Activated CD8-positive, alpha-beta T cell treated with anti-CD3 and anti-CD28 coated beads, Interleukin-2, amount 10 ng/mL, durations not matched to agents 7 days and 5 days (primary cell): ENCODE measurements at regions not wholly inside any gene's neighbourhood (a gene's known extent, or its start where the extent isn't known, plus 50 kb on each side); places are given as distances from the start of the nearest gene placed in this dataset.

Source experiments
- ATAC-seq: fragments of 150-1000 bp; cut with Tn5 transposase; one replicate; pipeline ENCODE4 v1.10.0; 2021; ENCODE audit warnings: moderate library complexity
- CTCF ChIA-PET: fragments of 350-600 bp; sonication (Branson Sonifier 250); formaldehyde crosslinking; loops from one replicate; lab custom pipeline; 2021; ENCODE audit warnings: antibody characterized with exemption; lab: Charles Lee
- POLR2A ChIA-PET: fragments of 350-600 bp; sonication (Branson Sonifier 250); formaldehyde crosslinking; loops from one replicate; lab custom pipeline; 2021; ENCODE audit warnings: antibody characterized with exemption; lab: Charles Lee
- DNase-seq: peaks from one replicate; pipeline ENCODE4 v3.0.0-alpha.2; 2020
- H3K27ac Mint-ChIP-seq: one replicate; pipeline ENCODE4 v1.8.0; 2021; ENCODE audit warnings: mild to moderate bottlenecking, mixed read lengths
- H3K27me3 Mint-ChIP-seq: one replicate; pipeline ENCODE4 v1.8.0; 2021; ENCODE audit warnings: low read depth, mixed read lengths
- H3K36me3 Mint-ChIP-seq: one replicate; pipeline ENCODE4 v1.8.0; 2021; ENCODE audit warnings: low read depth, mixed read lengths
- H3K4me1 Mint-ChIP-seq: one replicate; pipeline ENCODE4 v1.8.0; 2021; ENCODE audit warnings: low read depth, mixed read lengths
- H3K4me3 Mint-ChIP-seq: one replicate; pipeline ENCODE4 v1.8.0; 2021; ENCODE audit warnings: mild to moderate bottlenecking, mixed read lengths
- H3K9me3 Mint-ChIP-seq: one replicate; pipeline ENCODE4 v1.8.0; 2022; ENCODE audit warnings: mixed read lengths; ENCODE audit not compliant: insufficient read depth

- POLR2A ChIA-PET = no interaction called here
- no peaks in the 10 kb centered on the region for H3K36me3 Mint-ChIP-seq
- H3K27me3 Mint-ChIP-seq = no peaks in the 10 kb centered on the region
- no peaks in the 10 kb centered on the region for H3K4me1 Mint-ChIP-seq
- ATAC-seq = no peak
- H3K27ac Mint-ChIP-seq = no peak overlapping the region
- no peak overlapping the region for H3K4me3 Mint-ChIP-seq
- CTCF ChIA-PET = no interaction called here
- H3K9me3 Mint-ChIP-seq = peaks cover 8% of the 10 kb centered on the region
- DNase-seq = no peak
Measured at GRCh38 chr10:105605104-105605503, 964.0 kb downstream of the SORCS3 start.

- Mint-ChIP-seq H3K4me3 (no peak overlapping the region), H3K4me1 (no peaks in the 10 kb centered on the region), H3K27me3 (no peaks in the 10 kb centered on the region), H3K36me3 (no peaks in the 10 kb centered on the region), H3K9me3 (no peaks in the 10 kb centered on the region), H3K27ac (no peak overlapping the region)
- CTCF ChIA-PET = no interaction called here
- DNase-seq (no peak), ATAC-seq (no peak)
- POLR2A ChIA-PET = no interaction called here
Measured at GRCh38 chr10:105598207-105598606, 957.1 kb downstream of the SORCS3 start.

GRCh38 chr10:105597312-105597711, 956.2 kb downstream of the SORCS3 start:
- Mint-ChIP-seq H3K27me3 (no peaks in the 10 kb centered on the region), H3K27ac (no peak overlapping the region), H3K9me3 (no peaks in the 10 kb centered on the region), H3K36me3 (no peaks in the 10 kb centered on the region), H3K4me3 (no peak overlapping the region), H3K4me1 (no peaks in the 10 kb centered on the region)
- CTCF ChIA-PET = no interaction called here
- POLR2A ChIA-PET = no interaction called here
- DNase-seq = no peak
- no peak for ATAC-seq

- Mint-ChIP-seq H3K27me3 (no peaks in the 10 kb centered on the region), H3K36me3 (no peaks in the 10 kb centered on the region), H3K27ac (no peak overlapping the region), H3K4me1 (no peaks in the 10 kb centered on the region), H3K9me3 (no peaks in the 10 kb centered on the region), H3K4me3 (no peak overlapping the region)
- DNase-seq (no peak), ATAC-seq (no peak)
- ChIA-PET CTCF (no interaction called here), POLR2A (no interaction called here)
Measured at GRCh38 chr10:105596749-105597148, 955.7 kb downstream of the SORCS3 start.

- Mint-ChIP-seq H3K4me1 (no peaks in the 10 kb centered on the region), H3K27ac (no peak overlapping the region), H3K9me3 (no peaks in the 10 kb centered on the region), H3K36me3 (no peaks in the 10 kb centered on the region), H3K4me3 (no peak overlapping the region), H3K27me3 (no peaks in the 10 kb centered on the region)
- CTCF ChIA-PET = no interaction called here
- DNase-seq (no peak), ATAC-seq (no peak)
- POLR2A ChIA-PET = no interaction called here
Measured at GRCh38 chr10:105594296-105594695, 953.2 kb downstream of the SORCS3 start.

GRCh38 chr10:105592468-105592867, 951.4 kb downstream of the SORCS3 start:
- Mint-ChIP-seq H3K9me3 (no peaks in the 10 kb centered on the region), H3K27me3 (no peaks in the 10 kb centered on the region), H3K4me3 (no peak overlapping the region), H3K27ac (no peak overlapping the region), H3K4me1 (no peaks in the 10 kb centered on the region), H3K36me3 (no peaks in the 10 kb centered on the region)
- POLR2A ChIA-PET = no interaction called here
- CTCF ChIA-PET = no interaction called here
- ATAC-seq (no peak), DNase-seq (no peak)

GRCh38 chr10:105586451-105587098, 945.5 kb downstream of the SORCS3 start:
- no peak for ATAC-seq

GRCh38 chr10:105585753-105586152, 944.7 kb downstream of the SORCS3 start:
- H3K4me1 Mint-ChIP-seq = no peaks in the 10 kb centered on the region
- CTCF ChIA-PET = no interaction called here
- H3K4me3 Mint-ChIP-seq = no peak overlapping the region

More at GRCh38 chr10:105586451-105587098, 945.5 kb downstream of the SORCS3 start:
- Mint-ChIP-seq H3K4me1 (no peaks in the 10 kb centered on the region), H3K4me3 (no peak overlapping the region), H3K36me3 (no peaks in the 10 kb centered on the region), H3K27me3 (no peaks in the 10 kb centered on the region), H3K9me3 (no peaks in the 10 kb centered on the region), H3K27ac (no peak overlapping the region)
- DNase-seq = no peak
- ChIA-PET POLR2A (no interaction called here), CTCF (no interaction called here)

GRCh38 chr10:105585171-105585570, 944.1 kb downstream of the SORCS3 start:
- Mint-ChIP-seq H3K36me3 (no peaks in the 10 kb centered on the region), H3K27me3 (no peaks in the 10 kb centered on the region), H3K9me3 (no peaks in the 10 kb centered on the region), H3K4me1 (no peaks in the 10 kb centered on the region), H3K27ac (no peak overlapping the region), H3K4me3 (no peak overlapping the region)
- POLR2A ChIA-PET = interaction anchor here (0.6 kb wide), 1 partner anchor 654 kb away, joined by 3 read pairs; no protein-coding TSS in a partner anchor
- ATAC-seq = no peak
- DNase-seq = no peak
- CTCF ChIA-PET = no interaction called here

More at GRCh38 chr10:105585753-105586152, 944.7 kb downstream of the SORCS3 start:
- Mint-ChIP-seq H3K27me3 (no peaks in the 10 kb centered on the region), H3K36me3 (no peaks in the 10 kb centered on the region), H3K27ac (no peak overlapping the region), H3K9me3 (no peaks in the 10 kb centered on the region)
- DNase-seq (no peak), ATAC-seq (no peak)
- POLR2A ChIA-PET = interaction anchor here (0.6 kb wide), 1 partner anchor 655 kb away, joined by 3 read pairs; no protein-coding TSS in a partner anchor

GRCh38 chr10:105579112-105579511, 938.0 kb downstream of the SORCS3 start:
- no peak overlapping the region for H3K4me3 Mint-ChIP-seq
- DNase-seq = no peak
- CTCF ChIA-PET = no interaction called here
- no peak for ATAC-seq
- no peaks in the 10 kb centered on the region for H3K4me1 Mint-ChIP-seq
- H3K9me3 Mint-ChIP-seq = peaks cover 5% of the 10 kb centered on the region
- no peaks in the 10 kb centered on the region for H3K36me3 Mint-ChIP-seq
- no peaks in the 10 kb centered on the region for H3K27me3 Mint-ChIP-seq
- H3K27ac Mint-ChIP-seq = no peak overlapping the region
- POLR2A ChIA-PET = no interaction called here

- ATAC-seq = no peak
- Mint-ChIP-seq H3K9me3 (peaks cover 5% of the 10 kb centered on the region), H3K27ac (no peak overlapping the region), H3K27me3 (no peaks in the 10 kb centered on the region), H3K36me3 (no peaks in the 10 kb centered on the region), H3K4me3 (no peak overlapping the region), H3K4me1 (no peaks in the 10 kb centered on the region)
- no peak for DNase-seq
- ChIA-PET POLR2A (no interaction called here), CTCF (no interaction called here)
Measured at GRCh38 chr10:105577865-105578607, 936.9 kb downstream of the SORCS3 start.

- ChIA-PET CTCF (no interaction called here), POLR2A (no interaction called here)
- Mint-ChIP-seq H3K4me3 (no peak overlapping the region), H3K27me3 (no peaks in the 10 kb centered on the region), H3K27ac (no peak overlapping the region), H3K4me1 (no peaks in the 10 kb centered on the region), H3K9me3 (peaks cover 3% of the 10 kb centered on the region), H3K36me3 (no peaks in the 10 kb centered on the region)
- DNase-seq = no peak
- no peak for ATAC-seq
Measured at GRCh38 chr10:105559333-105560097, 918.4 kb downstream of the SORCS3 start.
